Stimulated activated naive CD8-positive, alpha-beta T cell treated with anti-CD3 and anti-CD28 coated beads, Interleukin-15, amount 100 ng/mL, for 72 hours (primary cell): ENCODE measurements at regions not wholly inside any gene's neighbourhood (a gene's known extent, or its start where the extent isn't known, plus 50 kb on each side); places are given as distances from the start of the nearest gene placed in this dataset.
"Not testable (repeated sequence)": the region's sequence is repeated elsewhere in the genome, so short reads cannot be mapped to it uniquely, and the experiment has no call there.

Experiments
- ATAC-seq: fragments of 150-1000 bp; cut with Tn5 transposase; 2 replicates; pipeline ENCODE4 v1.10.0; 2021; ENCODE audit warnings: mild to moderate bottlenecking, moderate library complexity
- DNase-seq, 2 donors: peaks; one replicate each; pipeline ENCODE4 v3.0.0; 2021 to 2022
- H3K27ac Mint-ChIP-seq, 2 donors: one replicate each; pipeline ENCODE4 v1.8.0; 2022; ENCODE audit warnings: mild to moderate bottlenecking in 2 of 2, mixed read lengths in 2 of 2, moderate library complexity in 2 of 2
- H3K27me3 Mint-ChIP-seq: one replicate; pipeline ENCODE4 v1.8.0; 2022; ENCODE audit warnings: mixed read lengths
- H3K4me1 Mint-ChIP-seq: one replicate; pipeline ENCODE4 v1.8.0; 2022; ENCODE audit warnings: mild to moderate bottlenecking, mixed read lengths
- H3K4me3 Mint-ChIP-seq, 2 donors: one replicate each; pipeline ENCODE4 v1.8.0; 2022; ENCODE audit warnings: mild to moderate bottlenecking in 2 of 2, mixed read lengths in 2 of 2, moderate library complexity in 1 of 2
- H3K9me3 Mint-ChIP-seq, 2 donors: one replicate each; pipeline ENCODE4 v1.8.0; 2022; ENCODE audit warnings: mixed read lengths in 2 of 2

DNA sequence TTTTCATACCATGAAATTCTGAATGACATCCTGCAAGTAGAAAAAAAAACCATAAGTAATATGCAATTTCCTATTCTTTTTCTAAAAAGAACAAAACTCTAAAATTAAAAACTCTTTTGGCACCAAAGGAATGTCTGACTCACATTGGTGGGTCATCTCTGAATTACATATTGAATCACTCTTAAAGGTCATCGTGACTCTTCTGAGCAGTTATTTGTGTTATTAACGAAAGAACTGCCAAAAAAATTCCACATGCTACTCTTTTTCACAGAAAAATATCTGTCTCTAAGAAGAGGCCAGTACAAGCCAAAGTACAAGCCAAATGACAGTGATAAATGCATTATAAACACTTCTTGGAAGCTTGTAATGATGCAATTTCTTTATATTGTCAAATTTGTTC lies 282.2 kb downstream of the GUCY2F start:
- H3K4me1 Mint-ChIP-seq = no peaks in the 10 kb centered on the region
- H3K27ac Mint-ChIP-seq = no peak overlapping the region
- peaks cover 0 to 5% of the 10 kb centered on the region in 2 donors for H3K9me3 Mint-ChIP-seq
- ATAC-seq = no peak
- DNase-seq = no peak
- no peaks in the 10 kb centered on the region for H3K27me3 Mint-ChIP-seq
- no peak overlapping the region for H3K4me3 Mint-ChIP-seq

GRCh38 chrX:109190542-109190941 lies 291.3 kb downstream of the GUCY2F start:
- Mint-ChIP-seq H3K27ac (no peak overlapping the region), H3K4me3 (no peak overlapping the region), H3K9me3 (peaks cover 6 to 15% of the 10 kb centered on the region in 2 donors), H3K27me3 (no peaks in the 10 kb centered on the region), H3K4me1 (no peaks in the 10 kb centered on the region)
- DNase-seq = no peak
- no peak for ATAC-seq

GRCh38 chrX:109187473-109188168 lies 294.3 kb downstream of the GUCY2F start:
- H3K4me1 Mint-ChIP-seq = no peaks in the 10 kb centered on the region
- DNase-seq (no peak), ATAC-seq (no peak)
- H3K9me3 Mint-ChIP-seq = peaks cover 0 to 11% of the 10 kb centered on the region in 2 donors
- no peaks in the 10 kb centered on the region for H3K27me3 Mint-ChIP-seq
- no peak overlapping the region for H3K27ac Mint-ChIP-seq
- no peak overlapping the region for H3K4me3 Mint-ChIP-seq

GRCh38 chrX:109186939-109187338 lies 294.9 kb downstream of the GUCY2F start:
- Mint-ChIP-seq H3K4me3 (no peak overlapping the region), H3K27me3 (no peaks in the 10 kb centered on the region), H3K4me1 (no peaks in the 10 kb centered on the region), H3K27ac (no peak overlapping the region), H3K9me3 (peaks cover 0 to 14% of the 10 kb centered on the region in 2 donors)
- ATAC-seq = no peak
- no peak for DNase-seq

GRCh38 chrX:109184506-109185139 lies 297.3 kb downstream of the GUCY2F start:
- no peak overlapping the region for H3K4me3 Mint-ChIP-seq
- ATAC-seq (no peak), DNase-seq (no peak)
- peaks cover 0 to 14% of the 10 kb centered on the region in 2 donors for H3K9me3 Mint-ChIP-seq
- H3K27ac Mint-ChIP-seq = no peak overlapping the region
- no peaks in the 10 kb centered on the region for H3K4me1 Mint-ChIP-seq
- no peaks in the 10 kb centered on the region for H3K27me3 Mint-ChIP-seq

- Mint-ChIP-seq H3K27me3 (no peaks in the 10 kb centered on the region), H3K4me3 (no peak overlapping the region), H3K27ac (no peak overlapping the region), H3K9me3 (peaks cover 0 to 5% of the 10 kb centered on the region in 2 donors), H3K4me1 (no peaks in the 10 kb centered on the region)
- no peak for DNase-seq
- no peak for ATAC-seq
Observed at GRCh38 chrX:109172091-109172602, 309.7 kb downstream of the GUCY2F start.

GRCh38 chrX:109155161-109155560 lies 326.7 kb downstream of the GUCY2F start:
- Mint-ChIP-seq H3K4me1 (no peaks in the 10 kb centered on the region), H3K27me3 (no peaks in the 10 kb centered on the region), H3K9me3 (peaks cover 0 to 18% of the 10 kb centered on the region in 2 donors), H3K27ac (no peak overlapping the region), H3K4me3 (no peak overlapping the region)
- no peak for DNase-seq
- no peak for ATAC-seq

- not testable (repeated sequence) for H3K27me3 Mint-ChIP-seq, H3K4me1 Mint-ChIP-seq, ATAC-seq, H3K9me3 Mint-ChIP-seq, H3K27ac Mint-ChIP-seq, H3K4me3 Mint-ChIP-seq, DNase-seq
Observed at GRCh38 chrX:109144173-109144572, 337.7 kb downstream of the GUCY2F start.

- no peaks in the 10 kb centered on the region for H3K9me3 Mint-ChIP-seq
- DNase-seq (no peak), ATAC-seq (no peak)
- no peaks in the 10 kb centered on the region for H3K27me3 Mint-ChIP-seq
- H3K27ac Mint-ChIP-seq = no peak overlapping the region
- H3K4me3 Mint-ChIP-seq = no peak overlapping the region
- H3K4me1 Mint-ChIP-seq = no peaks in the 10 kb centered on the region
Observed at GRCh38 chrX:109140463-109140862, 341.4 kb downstream of the GUCY2F start.

DNA sequence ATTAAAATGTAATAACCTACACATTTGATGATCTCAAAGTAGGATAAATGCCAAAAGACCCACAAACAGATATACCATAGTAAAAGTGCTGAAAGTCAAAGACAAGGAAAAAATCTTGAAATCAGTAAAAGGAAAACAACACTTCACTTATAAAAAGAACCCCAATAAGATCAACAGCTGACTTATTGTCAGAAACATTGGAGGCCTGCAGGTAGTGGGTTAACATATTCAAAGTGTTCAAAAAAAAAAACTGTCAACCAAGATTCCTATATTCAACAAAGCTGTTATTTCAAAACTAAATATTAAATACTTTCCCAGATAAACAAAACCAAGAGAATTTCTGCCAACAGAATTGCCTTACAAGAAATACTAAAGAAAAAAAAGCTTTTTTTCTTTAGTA lies 347.1 kb downstream of the GUCY2F start:
- DNase-seq = no peak
- H3K27ac Mint-ChIP-seq = no peak overlapping the region
- H3K4me1 Mint-ChIP-seq = no peaks in the 10 kb centered on the region
- no peak overlapping the region for H3K4me3 Mint-ChIP-seq
- H3K9me3 Mint-ChIP-seq = peaks cover 0 to 5% of the 10 kb centered on the region in 2 donors
- H3K27me3 Mint-ChIP-seq = no peaks in the 10 kb centered on the region
- no peak for ATAC-seq

- ATAC-seq (no peak), DNase-seq (no peak)
- Mint-ChIP-seq H3K4me1 (no peaks in the 10 kb centered on the region), H3K4me3 (no peak overlapping the region), H3K9me3 (peaks cover 0 to 5% of the 10 kb centered on the region in 2 donors), H3K27ac (no peak overlapping the region), H3K27me3 (no peaks in the 10 kb centered on the region)
Observed at GRCh38 chrX:109125304-109125703, 356.6 kb downstream of the GUCY2F start.

- peaks cover 0 to 22% of the 10 kb centered on the region in 2 donors for H3K9me3 Mint-ChIP-seq
- DNase-seq (no peak), ATAC-seq (no peak)
- no peaks in the 10 kb centered on the region for H3K27me3 Mint-ChIP-seq
- no peak overlapping the region for H3K4me3 Mint-ChIP-seq
- no peaks in the 10 kb centered on the region for H3K4me1 Mint-ChIP-seq
- H3K27ac Mint-ChIP-seq = no peak overlapping the region
Observed at GRCh38 chrX:109089359-109089758, 353.0 kb upstream of the IRS4 start.

DNA sequence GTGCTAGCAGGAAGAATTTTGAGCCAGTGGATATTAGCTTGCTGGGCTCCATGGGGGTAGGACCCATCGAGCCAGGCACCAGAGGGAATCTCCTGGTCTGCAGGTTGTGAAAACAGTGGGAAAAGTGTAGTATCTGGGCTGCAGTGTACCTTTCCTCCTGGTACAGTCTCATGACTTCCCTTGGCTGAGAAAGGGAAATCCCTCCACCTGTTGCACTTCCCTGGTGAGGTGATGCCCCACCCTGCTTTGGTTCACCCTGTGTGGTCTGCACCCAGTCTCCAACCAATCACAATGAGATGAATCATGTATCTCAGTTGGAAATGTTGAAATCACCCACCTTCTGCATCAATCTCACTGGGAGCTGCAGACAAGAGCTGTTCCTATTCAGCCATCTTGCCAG lies 341.4 kb upstream of the IRS4 start:
- Mint-ChIP-seq H3K27ac (no peak overlapping the region), H3K27me3 (no peaks in the 10 kb centered on the region), H3K9me3 (peaks cover 0 to 16% of the 10 kb centered on the region in 2 donors), H3K4me1 (no peaks in the 10 kb centered on the region), H3K4me3 (no peak overlapping the region)
- ATAC-seq = no peak
- DNase-seq = no peak

- not testable (repeated sequence) for ATAC-seq, H3K27me3 Mint-ChIP-seq, H3K4me3 Mint-ChIP-seq, H3K4me1 Mint-ChIP-seq, H3K27ac Mint-ChIP-seq, H3K9me3 Mint-ChIP-seq, DNase-seq
Observed at GRCh38 chrX:109054181-109054581, 317.8 kb upstream of the IRS4 start.

- H3K4me1 Mint-ChIP-seq = no peaks in the 10 kb centered on the region
- DNase-seq (no peak), ATAC-seq (no peak)
- H3K27me3 Mint-ChIP-seq = no peaks in the 10 kb centered on the region
- no peak overlapping the region for H3K27ac Mint-ChIP-seq
- H3K9me3 Mint-ChIP-seq = no peaks in the 10 kb centered on the region
- H3K4me3 Mint-ChIP-seq = no peak overlapping the region
Observed at GRCh38 chrX:109049903-109050302, 313.5 kb upstream of the IRS4 start.

DNA sequence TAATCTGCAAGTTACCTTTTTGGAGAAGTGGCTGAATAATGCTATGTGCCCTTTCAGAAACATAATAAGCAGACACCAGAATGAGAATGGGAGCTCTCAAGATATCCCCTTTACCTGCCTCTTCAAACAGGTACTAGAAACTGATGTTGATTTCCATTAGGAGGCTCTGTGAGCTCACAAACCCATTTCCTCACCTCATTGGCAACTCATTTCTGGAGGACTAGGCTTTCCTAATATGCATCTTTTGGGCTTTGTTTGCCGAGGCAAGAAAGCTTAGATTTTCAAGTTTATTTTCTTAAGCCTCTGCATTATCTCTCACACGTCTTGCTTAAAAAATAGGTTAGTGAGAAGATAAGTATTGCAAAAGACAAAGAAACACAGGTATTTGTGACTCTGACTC lies 313.1 kb upstream of the IRS4 start:
- ATAC-seq (no peak), DNase-seq (no peak)
- no peak overlapping the region for H3K27ac Mint-ChIP-seq
- no peaks in the 10 kb centered on the region for H3K9me3 Mint-ChIP-seq
- no peaks in the 10 kb centered on the region for H3K4me1 Mint-ChIP-seq
- no peaks in the 10 kb centered on the region for H3K27me3 Mint-ChIP-seq
- no peak overlapping the region for H3K4me3 Mint-ChIP-seq
